HCT116 (cell line): ENCODE measurements at regions not wholly inside any gene's neighbourhood (a gene's known extent, or its start where the extent isn't known, plus 50 kb on each side); places are given as distances from the start of the nearest gene placed in this dataset.

ENCODE experiments used
- CBX3 ChIP-seq: IDR thresholded peaks from 2 replicates; pipeline ENCODE4 v1.6.1; 2012; ENCODE audit warnings: low read depth
- CTCF ChIP-seq, 3 experiments: fragments of 200-600 bp in 1 of 3; sonication (generic) in 1 of 3; IDR thresholded peaks in 2 of 3; conservative IDR thresholded peaks in 1 of 3; 2 replicates each; pipeline ENCODE4 v1.5.1; 2012 to 2017; ENCODE audit warnings: low read depth in 2 of 3, low read length in 2 of 3, antibody characterized with exemption in 1 of 3, borderline replicate concordance in 1 of 3, control low read depth in 1 of 3, mild to moderate bottlenecking in 1 of 3, mixed read lengths in 1 of 3, mixed run types in 1 of 3, moderate library complexity in 1 of 3; ENCODE audit not compliant: insufficient read depth in 1 of 3
- EZH2phosphoT487 ChIP-seq: fragments of 200-600 bp; IDR thresholded peaks from 2 replicates; pipeline ENCODE4 v1.6.1; 2018; ENCODE audit warnings: antibody characterized with exemption, borderline replicate concordance
- MAX ChIP-seq: IDR thresholded peaks from 2 replicates; pipeline ENCODE4 v1.6.1; 2012
- POLR2A ChIP-seq: IDR thresholded peaks from 2 replicates; pipeline ENCODE4 v1.7.0; 2011; ENCODE audit warnings: borderline replicate concordance; ENCODE audit not compliant: insufficient read depth, insufficient read length; ENCODE audit errors: extremely low read depth
- POLR2AphosphoS5 ChIP-seq: IDR thresholded peaks from 2 replicates; pipeline ENCODE4 v1.6.1; 2011; ENCODE audit warnings: mild to moderate bottlenecking, low read depth, low read length, moderate library complexity
- REST ChIP-seq: IDR thresholded peaks from 2 replicates; pipeline ENCODE4 v1.6.1; 2012; ENCODE audit warnings: low read depth
- ZBTB33 ChIP-seq: IDR thresholded peaks from 2 replicates; pipeline ENCODE4 v1.6.1; 2011; ENCODE audit warnings: mild to moderate bottlenecking, low read length, moderate library complexity; ENCODE audit not compliant: insufficient replicate concordance; ENCODE audit errors: extremely low read depth

- TF ChIP-seq REST (no peak), CTCF (IDR thresholded peaks at IDR 0.05 in 2 of 3, conservative IDR thresholded peaks at IDR 0.05 in 1 of 3; ENCODE audit: borderline replicate concordance in 1 of 3, insufficient read depth in 1 of 3, low read depth in 2 of 3, low read length in 2 of 3) (no peak), EZH2phosphoT487 (no peak), POLR2A (no peak), ZBTB33 (no peak), CBX3 (no peak), POLR2AphosphoS5 (no peak), MAX (no peak)
Observed at GRCh38 chr9:118422508-118422907, 718.3 kb downstream of the TLR4 start.
